Kidney (tissue), 13 donors: ENCODE measurements at regions not wholly inside any gene's neighbourhood (a gene's known extent, or its start where the extent isn't known, plus 50 kb on each side); places are given as distances from the start of the nearest gene placed in this dataset.

ENCODE experiments used
- DNase-seq, 5 donors: peaks; one replicate each; pipeline ENCODE4 v3.0.0-alpha.2; 2013 to 2020
- FAIRE-seq: peaks from 2 replicates; lab custom pipeline; 2012; peaks lifted over from hg19 to GRCh38; lab: Jason Lieb, UNC
- H3K27ac ChIP-seq, 2 donors: one replicate each; pipeline ENCODE4 v1.7.0; 2013; ENCODE audit warnings: low read depth in 2 of 2, low read length in 2 of 2, inconsistent platforms in 1 of 2
- H3K27me3 ChIP-seq: one replicate; pipeline ENCODE4 v1.7.1; 2013; ENCODE audit warnings: low read length, inconsistent platforms; ENCODE audit not compliant: control insufficient read depth, insufficient read depth
- H3K36me3 ChIP-seq, 3 donors: one replicate each; pipeline versions ENCODE4 v1.7.0 to v1.7.1; 2013; ENCODE audit warnings: low read length in 3 of 3, control low read depth in 1 of 3, inconsistent platforms in 1 of 3; ENCODE audit not compliant: insufficient read depth in 3 of 3, control insufficient read depth in 2 of 3
- H3K4me1 ChIP-seq, 3 donors: one replicate each; pipeline versions ENCODE4 v1.7.0 to v1.7.1; 2013; ENCODE audit warnings: low read length in 3 of 3, inconsistent platforms in 1 of 3, low read depth in 1 of 3; ENCODE audit not compliant: control insufficient read depth in 2 of 3, insufficient read depth in 2 of 3
- H3K4me3 ChIP-seq, 3 donors: one replicate each; pipeline versions ENCODE4 v1.7.0 to v1.8.1; 2013; ENCODE audit warnings: low read length in 3 of 3, control low read depth in 1 of 3, inconsistent platforms in 1 of 3
- H3K9ac ChIP-seq, 3 donors: one replicate each; pipeline versions ENCODE4 v1.7.0 to v1.7.1; 2013; ENCODE audit warnings: low read length in 3 of 3, control low read depth in 1 of 3, inconsistent platforms in 1 of 3
- H3K9me3 ChIP-seq, 3 donors: one replicate each; pipeline versions ENCODE4 v1.7.0 to v1.7.1; 2013; ENCODE audit warnings: low read length in 3 of 3, control low read depth in 1 of 3, inconsistent platforms in 1 of 3; ENCODE audit not compliant: control insufficient read depth in 2 of 3, insufficient read depth in 1 of 3
- CTCF ChIP-seq: IDR thresholded peaks from 3 replicates; pipeline ENCODE4 v1.5.1; 2012; ENCODE audit warnings: mild to moderate bottlenecking, moderate library complexity, borderline replicate concordance; ENCODE audit not compliant: insufficient read depth; ENCODE audit errors: extremely low read depth
- intact Hi-C: fragments of 100-400 bp; cut with DNase I; formaldehyde crosslinking; loops from one replicate; pipeline ENCODE4 v1.11.1; 2022
- donor health status: control.
- donor health status: control.
- donor health status: control.
- donor health status: control.
- donor health status: control.
- donor health status: DM: yes; HTN: yes; CAD: no.
- donor health status: Normal renal cell carcinoma (clear cell type).

GRCh38 chrX:18041656-18042055, 179.0 kb downstream of the BEND2 start:
- TF ChIP-seq CTCF: no peak
- Histone ChIP-seq H3K27me3 (peaks cover 5% of the 10 kb centered on the region), H3K36me3 (no peaks in the 10 kb centered on the region), H3K4me1 (no peaks in the 10 kb centered on the region), H3K9ac (no peak overlapping the region), H3K27ac (no peak overlapping the region), H3K4me3 (no peak overlapping the region), H3K9me3 (no peaks in the 10 kb centered on the region)
- DNase-seq: no peak
- intact Hi-C loops: no loop called here
- FAIRE-seq: no peak

GRCh38 chrX:18039023-18039422, 177.9 kb upstream of the RAI2 start:
- intact Hi-C loops: no loop called here
- H3K9ac ChIP-seq: no peak overlapping the region
- H3K27ac ChIP-seq: no peak overlapping the region
- no peaks in the 10 kb centered on the region for H3K9me3 ChIP-seq
- no peak for FAIRE-seq
- no peak for DNase-seq
- H3K4me3 ChIP-seq: no peak overlapping the region
- H3K36me3 ChIP-seq: no peaks in the 10 kb centered on the region
- no peak for TF ChIP-seq CTCF
- H3K4me1 ChIP-seq: no peaks in the 10 kb centered on the region
- H3K27me3 ChIP-seq: peaks cover 4% of the 10 kb centered on the region

GRCh38 chrX:18036394-18036793, 175.3 kb upstream of the RAI2 start:
- DNase-seq: no peak
- no peak for FAIRE-seq
- Histone ChIP-seq H3K27ac (no peak overlapping the region), H3K36me3 (no peaks in the 10 kb centered on the region), H3K27me3 (peaks cover 4% of the 10 kb centered on the region), H3K9me3 (no peaks in the 10 kb centered on the region), H3K4me1 (no peaks in the 10 kb centered on the region), H3K4me3 (no peak overlapping the region), H3K9ac (no peak overlapping the region)
- intact Hi-C loops: no loop called here
- TF ChIP-seq CTCF: no peak

- Histone ChIP-seq H3K9me3 (no peaks in the 10 kb centered on the region), H3K9ac (no peak overlapping the region), H3K4me3 (no peak overlapping the region), H3K36me3 (no peaks in the 10 kb centered on the region), H3K4me1 (no peaks in the 10 kb centered on the region), H3K27ac (no peak overlapping the region), H3K27me3 (peaks cover 4% of the 10 kb centered on the region)
- DNase-seq (no peak), FAIRE-seq (no peak)
- TF ChIP-seq CTCF: no peak
- intact Hi-C loops: no loop called here
Observed at GRCh38 chrX:18034945-18035344, 173.8 kb upstream of the RAI2 start.
